ENCODE measurements at regions not wholly inside any gene's neighbourhood (a gene's known extent, or its start where the extent isn't known, plus 50 kb on each side); places are given as distances from the start of the nearest gene placed in this dataset.
A peak's percentile ranks its signal among the peaks of the same experiment; 100 is the strongest.

DNA sequence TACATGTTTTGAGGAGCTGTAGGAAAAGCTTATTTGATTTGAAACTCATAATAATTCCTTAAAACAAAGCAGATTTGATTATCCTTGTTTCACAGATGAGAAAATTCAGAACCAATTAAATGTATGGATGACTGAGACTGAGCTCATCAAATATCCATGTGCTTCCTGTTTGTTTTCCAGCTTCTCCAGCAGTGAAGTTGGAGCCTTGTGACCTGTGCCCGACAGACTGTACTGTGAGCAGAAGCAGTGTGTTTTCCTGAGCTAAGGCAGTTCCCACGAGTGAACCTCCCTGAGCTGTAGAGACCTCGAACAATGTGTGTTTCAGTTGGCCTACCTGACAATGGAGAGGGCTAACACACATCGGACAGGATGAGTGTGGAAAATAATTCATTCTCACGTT lies 599.5 kb upstream of the NRSN1 start:
- TF ChIP-seq CTCF (IDR thresholded peaks at IDR 0.05; ENCODE audit: borderline replicate concordance, extremely low read depth, low read length, poor library complexity, severe bottlenecking), result no peak
- no peak for TF ChIP-seq EZH2 (IDR thresholded peaks at IDR 0.05; ENCODE audit: borderline replicate concordance, low read depth, low read length, severe bottlenecking)
- H3K4me2 ChIP-seq (ENCODE audit: insufficient read depth, low read length), result no peak overlapping the region
- ATAC-seq (ENCODE audit: insufficient read depth, low read depth), result no peak

GRCh38 chr6:23529902-23530301 lies 596.1 kb upstream of the NRSN1 start:
- Histone ChIP-seq H3K9me3 (ENCODE audit: insufficient read depth, low read length, severe bottlenecking) (no peaks in the 10 kb centered on the region), H3K9ac (ENCODE audit: low read depth, low read length) (no peak overlapping the region), H3K36me3 (ENCODE audit: insufficient read depth, low read length) (no peaks in the 10 kb centered on the region), H3K4me1 (ENCODE audit: insufficient read depth, low read length) (no peaks in the 10 kb centered on the region), H3K79me2 (ENCODE audit: insufficient read depth, low read length) (no peaks in the 10 kb centered on the region), H2AFZ (ENCODE audit: low read depth, low read length) (no peak overlapping the region), H3K4me2 (ENCODE audit: insufficient read depth, low read length) (peak overlapping the region; percentile 42; the same call in 1 of the 2 replicates), H3K27me3 (ENCODE audit: insufficient read depth, low read length, poor library complexity) (no peaks in the 10 kb centered on the region), H3K4me3 (ENCODE audit: low read depth in 1 of 2, low read length in 2 of 2) (no peak overlapping the region), H4K20me1 (ENCODE audit: insufficient read depth, low read length) (no peaks in the 10 kb centered on the region), H3K27ac (ENCODE audit: low read length) (no peak overlapping the region)
- TF ChIP-seq EZH2 (IDR thresholded peaks at IDR 0.05; ENCODE audit: borderline replicate concordance, low read depth, low read length, severe bottlenecking) (no peak), CTCF (IDR thresholded peaks at IDR 0.05; ENCODE audit: borderline replicate concordance, extremely low read depth, low read length, poor library complexity, severe bottlenecking) (no peak)
- ATAC-seq (ENCODE audit: insufficient read depth, low read depth) (peak; percentile 81), DNase-seq (no peak)

More for the DNA sequence above, 599.5 kb upstream of the NRSN1 start:
- Histone ChIP-seq H3K79me2 (ENCODE audit: insufficient read depth, low read length) (no peaks in the 10 kb centered on the region), H4K20me1 (ENCODE audit: insufficient read depth, low read length) (no peaks in the 10 kb centered on the region), H3K9ac (ENCODE audit: low read depth, low read length) (no peak overlapping the region), H3K36me3 (ENCODE audit: insufficient read depth, low read length) (no peaks in the 10 kb centered on the region), H3K4me3 (ENCODE audit: low read depth in 1 of 2, low read length in 2 of 2) (no peak overlapping the region), H3K27me3 (ENCODE audit: insufficient read depth, low read length, poor library complexity) (no peaks in the 10 kb centered on the region), H3K4me1 (ENCODE audit: insufficient read depth, low read length) (no peaks in the 10 kb centered on the region), H3K9me3 (ENCODE audit: insufficient read depth, low read length, severe bottlenecking) (no peaks in the 10 kb centered on the region), H3K27ac (ENCODE audit: low read length) (no peak overlapping the region), H2AFZ (ENCODE audit: low read depth, low read length) (no peak overlapping the region)
- no peak for DNase-seq

GRCh38 chr6:23531666-23532065 lies 594.3 kb upstream of the NRSN1 start:
- ATAC-seq (ENCODE audit: insufficient read depth, low read depth), result no peak
- Histone ChIP-seq H3K79me2 (ENCODE audit: insufficient read depth, low read length) (no peaks in the 10 kb centered on the region), H3K27ac (ENCODE audit: low read length) (no peak overlapping the region), H3K4me3 (ENCODE audit: low read depth in 1 of 2, low read length in 2 of 2) (no peak overlapping the region), H3K4me1 (ENCODE audit: insufficient read depth, low read length) (no peaks in the 10 kb centered on the region), H2AFZ (ENCODE audit: low read depth, low read length) (no peak overlapping the region), H3K36me3 (ENCODE audit: insufficient read depth, low read length) (no peaks in the 10 kb centered on the region), H4K20me1 (ENCODE audit: insufficient read depth, low read length) (no peaks in the 10 kb centered on the region), H3K9ac (ENCODE audit: low read depth, low read length) (no peak overlapping the region), H3K4me2 (ENCODE audit: insufficient read depth, low read length) (no peak overlapping the region), H3K27me3 (ENCODE audit: insufficient read depth, low read length, poor library complexity) (no peaks in the 10 kb centered on the region), H3K9me3 (ENCODE audit: insufficient read depth, low read length, severe bottlenecking) (no peaks in the 10 kb centered on the region)
- no peak for DNase-seq
- TF ChIP-seq EZH2 (IDR thresholded peaks at IDR 0.05; ENCODE audit: borderline replicate concordance, low read depth, low read length, severe bottlenecking), result no peak
- no peak for TF ChIP-seq CTCF (IDR thresholded peaks at IDR 0.05; ENCODE audit: borderline replicate concordance, extremely low read depth, low read length, poor library complexity, severe bottlenecking)

DNA sequence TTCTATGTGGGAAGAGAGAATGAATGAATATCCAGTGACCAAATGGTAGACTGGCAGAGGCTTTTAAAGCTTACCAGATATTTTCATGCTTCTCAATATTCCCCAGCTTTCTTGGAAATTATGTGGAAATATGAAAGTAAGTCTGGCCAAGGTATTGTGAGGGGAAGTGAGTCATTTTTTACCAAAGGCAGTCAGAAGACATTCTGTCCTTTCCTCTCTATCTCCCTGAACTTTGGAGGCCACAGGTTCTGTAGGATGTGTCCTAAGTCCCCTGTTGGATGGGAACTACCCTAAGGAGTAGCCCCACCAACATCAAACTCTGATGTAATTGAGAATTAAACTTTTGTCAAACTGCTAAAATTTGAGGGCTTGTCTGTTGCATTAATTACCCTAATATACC lies 593.8 kb upstream of the NRSN1 start:
- no peak overlapping the region for H3K4me3 ChIP-seq (ENCODE audit: low read depth in 1 of 2, low read length in 2 of 2)
- ATAC-seq (ENCODE audit: insufficient read depth, low read depth) (no peak), DNase-seq (no peak)
- no peaks in the 10 kb centered on the region for H3K9me3 ChIP-seq (ENCODE audit: insufficient read depth, low read length, severe bottlenecking)
- no peak overlapping the region for H3K9ac ChIP-seq (ENCODE audit: low read depth, low read length)
- no peak overlapping the region for H3K4me2 ChIP-seq (ENCODE audit: insufficient read depth, low read length)
- H3K27me3 ChIP-seq (ENCODE audit: insufficient read depth, low read length, poor library complexity), result no peaks in the 10 kb centered on the region
- no peak overlapping the region for H3K27ac ChIP-seq (ENCODE audit: low read length)
- no peaks in the 10 kb centered on the region for H4K20me1 ChIP-seq (ENCODE audit: insufficient read depth, low read length)
- TF ChIP-seq CTCF (IDR thresholded peaks at IDR 0.05; ENCODE audit: borderline replicate concordance, extremely low read depth, low read length, poor library complexity, severe bottlenecking) (no peak), EZH2 (IDR thresholded peaks at IDR 0.05; ENCODE audit: borderline replicate concordance, low read depth, low read length, severe bottlenecking) (no peak)
- no peaks in the 10 kb centered on the region for H3K79me2 ChIP-seq (ENCODE audit: insufficient read depth, low read length)
- no peak overlapping the region for H2AFZ ChIP-seq (ENCODE audit: low read depth, low read length)
- H3K4me1 ChIP-seq (ENCODE audit: insufficient read depth, low read length), result no peaks in the 10 kb centered on the region
- H3K36me3 ChIP-seq (ENCODE audit: insufficient read depth, low read length), result no peaks in the 10 kb centered on the region

Measured in DND-41 (cell line).